Gastroesophageal sphincter (tissue), 3 donors: ENCODE measurements at regions not wholly inside any gene's neighbourhood (a gene's known extent, or its start where the extent isn't known, plus 50 kb on each side); places are given as distances from the start of the nearest gene placed in this dataset.

Experiments used
- CTCF ChIP-seq, 4 experiments: fragments of 200-600 bp in 2 of 4; fragments of 450-650 bp in 2 of 4; sonication (generic) in 1 of 4; IDR thresholded peaks; one replicate each; pipeline ENCODE4 v1.5.1; 2017 to 2019; ENCODE audit warnings: antibody characterized with exemption in 4 of 4, mild to moderate bottlenecking in 2 of 4, moderate library complexity in 2 of 4
- EP300 ChIP-seq: sonication (generic); formaldehyde crosslinking; IDR thresholded peaks from one replicate; pipeline ENCODE4 v1.6.1; 2017; ENCODE audit warnings: antibody characterized with exemption, mild to moderate bottlenecking
- POLR2A ChIP-seq, 2 donors: fragments of 450-650 bp; IDR thresholded peaks; one replicate each; pipeline ENCODE4 v1.6.1; 2017; ENCODE audit warnings: antibody characterized with exemption in 2 of 2, mild to moderate bottlenecking in 2 of 2, moderate library complexity in 1 of 2
- POLR2AphosphoS5 ChIP-seq: sonication (generic); formaldehyde crosslinking; IDR thresholded peaks from one replicate; pipeline ENCODE4 v1.6.1; 2017; ENCODE audit warnings: antibody characterized with exemption

GRCh38 chr12:115849262-115849943 is 428.1 kb downstream of the MED13L start:
- TF ChIP-seq POLR2AphosphoS5, result no peak
- TF ChIP-seq CTCF (IDR thresholded peaks at IDR 0.05), result no peak
- no peak for TF ChIP-seq POLR2A (IDR thresholded peaks at IDR 0.05)
- no peak for TF ChIP-seq EP300
